Fibroblast of villous mesenchyme (primary cell): ENCODE measurements at regions not wholly inside any gene's neighbourhood (a gene's known extent, or its start where the extent isn't known, plus 50 kb on each side); places are given as distances from the start of the nearest gene placed in this dataset.
A peak's percentile ranks its signal among the peaks of the same experiment; 100 is the strongest.

Source experiments
- DNase-seq: peaks from one replicate; pipeline ENCODE4 v3.0.0-alpha.2; 2010; ENCODE audit warnings: low read depth
- H3K4me3 ChIP-seq: 2 replicates; pipeline ENCODE4 v1.5.1; 2011; ENCODE audit warnings: low read depth, mild to moderate bottlenecking, low read length
- TF ChIP-seq, protein P1 (sequence below): IDR thresholded peaks from 2 replicates; pipeline ENCODE4 v1.5.1; 2012; ENCODE audit warnings: low read depth, mild to moderate bottlenecking, low read length; ENCODE audit not compliant: insufficient read depth

DNA sequence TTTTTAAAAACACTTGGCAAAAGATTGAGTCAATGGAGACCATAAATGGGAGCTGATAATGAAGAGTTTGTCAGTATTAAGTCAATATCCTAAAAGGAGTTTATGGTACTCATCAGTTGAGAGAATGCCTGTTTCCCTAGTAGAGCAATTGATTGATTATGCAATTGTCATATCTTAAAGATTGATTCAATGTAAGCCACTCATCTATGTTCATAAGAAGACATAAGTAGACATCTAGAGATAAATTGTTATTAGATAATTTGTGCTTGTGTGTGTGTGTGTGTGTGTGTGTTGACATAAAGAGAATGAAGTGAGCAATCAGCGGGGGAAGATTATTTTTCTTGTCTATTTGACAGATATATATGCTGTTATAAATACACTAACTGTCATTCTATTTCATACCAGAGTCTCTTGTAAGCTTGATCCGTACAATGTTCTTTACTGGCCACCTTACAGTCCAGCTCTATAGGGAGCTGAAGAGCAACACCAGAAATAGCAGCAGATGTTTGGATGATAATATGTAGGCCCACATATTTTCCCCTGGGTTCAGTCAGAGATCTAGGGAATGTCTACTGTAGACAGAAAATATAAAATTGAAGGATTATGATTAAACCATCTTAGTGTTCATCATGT is 848.6 kb upstream of the EPHA6 start:
- no peak for DNase-seq
- no peak overlapping the region for H3K4me3 ChIP-seq
- TF ChIP-seq, protein P1, sequence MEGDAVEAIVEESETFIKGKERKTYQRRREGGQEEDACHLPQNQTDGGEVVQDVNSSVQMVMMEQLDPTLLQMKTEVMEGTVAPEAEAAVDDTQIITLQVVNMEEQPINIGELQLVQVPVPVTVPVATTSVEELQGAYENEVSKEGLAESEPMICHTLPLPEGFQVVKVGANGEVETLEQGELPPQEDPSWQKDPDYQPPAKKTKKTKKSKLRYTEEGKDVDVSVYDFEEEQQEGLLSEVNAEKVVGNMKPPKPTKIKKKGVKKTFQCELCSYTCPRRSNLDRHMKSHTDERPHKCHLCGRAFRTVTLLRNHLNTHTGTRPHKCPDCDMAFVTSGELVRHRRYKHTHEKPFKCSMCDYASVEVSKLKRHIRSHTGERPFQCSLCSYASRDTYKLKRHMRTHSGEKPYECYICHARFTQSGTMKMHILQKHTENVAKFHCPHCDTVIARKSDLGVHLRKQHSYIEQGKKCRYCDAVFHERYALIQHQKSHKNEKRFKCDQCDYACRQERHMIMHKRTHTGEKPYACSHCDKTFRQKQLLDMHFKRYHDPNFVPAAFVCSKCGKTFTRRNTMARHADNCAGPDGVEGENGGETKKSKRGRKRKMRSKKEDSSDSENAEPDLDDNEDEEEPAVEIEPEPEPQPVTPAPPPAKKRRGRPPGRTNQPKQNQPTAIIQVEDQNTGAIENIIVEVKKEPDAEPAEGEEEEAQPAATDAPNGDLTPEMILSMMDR, result no peak

DNA sequence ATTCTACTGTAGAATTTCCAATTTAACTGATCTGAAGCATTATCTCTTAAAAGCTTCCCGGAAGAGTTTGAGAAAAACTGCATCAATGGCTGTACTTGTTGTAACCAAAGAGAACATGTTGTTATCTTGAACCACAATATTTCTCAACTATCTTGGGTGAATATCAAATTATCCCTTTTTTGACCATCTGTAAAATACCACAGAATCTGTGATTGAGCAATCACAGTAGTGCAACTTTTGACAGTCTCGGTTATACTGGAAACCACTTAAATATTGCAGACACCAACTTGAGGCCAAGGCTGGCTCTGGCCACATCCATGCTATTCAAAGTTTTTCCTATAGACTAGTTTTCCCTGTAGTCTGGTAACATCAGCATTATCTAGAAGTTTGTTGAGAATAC is 842.8 kb upstream of the EPHA6 start:
- peak; percentile 78 for DNase-seq
- TF ChIP-seq, protein P1, result no peak
- no peak overlapping the region for H3K4me3 ChIP-seq

DNA sequence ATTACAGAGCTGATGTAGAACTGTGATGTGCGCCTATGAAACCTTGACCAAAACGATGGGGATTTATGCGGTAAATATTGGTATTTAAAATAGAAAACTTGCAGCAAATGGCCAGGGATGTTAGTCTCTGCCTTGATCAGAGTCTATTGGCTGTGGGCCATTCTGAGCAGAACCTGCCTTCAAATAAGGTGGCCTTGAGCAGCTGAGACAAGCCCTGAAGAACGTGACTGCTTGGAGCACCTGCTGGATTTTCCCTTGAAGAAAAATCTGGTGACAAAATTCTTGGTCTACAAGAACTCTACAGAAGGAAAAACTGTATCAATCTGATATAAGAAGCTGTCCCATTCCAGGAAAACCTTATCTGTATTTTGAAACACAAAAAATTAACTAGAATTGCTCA is 820.1 kb upstream of the EPHA6 start:
- TF ChIP-seq, protein P1, result no peak
- no peak overlapping the region for H3K4me3 ChIP-seq
- no peak for DNase-seq

DNA sequence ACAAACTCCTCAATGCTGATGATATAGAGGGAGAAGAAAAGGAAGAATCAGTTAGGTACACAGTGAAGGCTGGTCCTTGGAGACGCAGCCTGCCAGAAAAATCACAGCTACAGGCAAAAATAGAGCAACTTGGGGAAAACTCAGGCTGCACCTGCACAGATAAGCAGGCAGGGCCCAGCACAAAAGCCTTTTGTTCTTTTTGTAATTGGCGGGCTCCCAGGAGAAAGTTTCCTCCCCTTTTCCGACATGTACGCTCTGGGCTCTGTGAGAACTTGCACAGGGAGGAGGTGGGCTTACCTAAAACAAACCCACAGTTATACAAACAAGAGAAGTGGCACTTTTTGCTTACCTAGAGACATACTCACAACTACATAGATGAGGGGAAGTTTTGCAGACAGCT is 813.4 kb upstream of the EPHA6 start:
- TF ChIP-seq, protein P1, result no peak
- no peak for DNase-seq
- no peak overlapping the region for H3K4me3 ChIP-seq

DNA sequence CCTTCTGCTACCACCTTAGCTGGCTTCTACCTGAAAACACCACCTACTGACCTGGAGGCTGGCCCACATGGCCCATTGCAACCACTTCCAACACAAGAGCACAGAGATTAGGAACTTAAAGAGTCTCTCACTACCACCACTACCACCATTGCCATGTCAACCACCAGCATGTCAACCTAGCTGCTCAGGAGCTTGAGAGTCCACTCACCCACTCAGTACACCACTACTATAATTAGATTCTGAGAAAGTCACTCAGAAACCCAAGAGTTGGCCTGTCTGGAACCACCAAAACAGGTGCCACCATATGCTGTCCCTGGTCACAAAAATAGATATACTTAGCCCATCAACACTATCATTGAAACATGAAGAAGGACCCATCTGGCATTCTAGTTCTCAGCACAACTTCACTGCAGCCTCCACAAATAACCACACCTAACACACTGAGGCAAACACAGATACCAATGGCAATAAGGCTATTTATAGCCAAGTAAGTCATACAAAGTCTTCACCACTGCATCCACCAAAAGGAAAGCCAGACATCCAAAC is 806.7 kb upstream of the EPHA6 start:
- no peak overlapping the region for H3K4me3 ChIP-seq
- no peak for DNase-seq
- TF ChIP-seq, protein P1, result no peak

DNA sequence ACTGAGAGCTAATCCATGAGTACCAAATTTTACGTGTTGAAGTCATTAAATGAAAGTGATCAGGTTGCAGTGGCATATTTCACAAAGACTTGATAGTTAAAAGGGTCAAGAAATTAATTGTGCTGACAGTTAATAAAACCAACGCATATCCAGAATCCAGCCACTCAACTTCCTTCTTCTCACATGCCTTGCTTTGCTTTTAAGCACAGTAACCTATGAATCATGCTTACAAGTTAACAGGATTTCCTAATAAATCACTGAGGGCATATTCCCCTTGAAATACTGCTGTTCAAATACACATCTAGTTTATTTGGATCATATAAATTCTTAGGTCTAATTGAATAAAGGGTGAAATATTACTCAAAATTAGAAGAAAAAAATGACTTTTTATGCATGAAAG is 801.5 kb upstream of the EPHA6 start:
- no peak for DNase-seq
- TF ChIP-seq, protein P1, result no peak
- H3K4me3 ChIP-seq, result no peak overlapping the region

DNA sequence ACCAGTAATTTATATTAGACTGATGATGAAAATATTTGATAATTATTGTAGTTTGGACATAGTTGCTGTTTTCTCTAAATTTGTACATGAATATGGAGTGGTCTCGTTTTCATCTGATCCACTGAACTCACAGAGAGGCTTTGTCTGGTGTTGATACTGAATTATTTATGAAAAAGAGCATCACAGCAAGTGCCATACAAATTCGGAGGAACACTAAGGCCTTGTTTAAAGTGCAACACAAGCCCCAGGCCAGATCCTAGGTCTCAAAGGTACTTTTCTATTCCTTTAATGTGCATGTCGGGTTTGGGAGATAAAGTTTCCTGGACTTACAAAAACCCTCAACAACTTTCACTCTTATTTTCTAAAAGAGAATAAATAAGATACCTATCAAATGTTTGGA is 796.8 kb upstream of the EPHA6 start:
- TF ChIP-seq, protein P1, result no peak
- no peak overlapping the region for H3K4me3 ChIP-seq
- DNase-seq, result no peak
